SK-N-SH treated with all-trans-retinoic acid at 6 μM for 48 hours (cell line): ENCODE measurements at regions not wholly inside any gene's neighbourhood (a gene's known extent, or its start where the extent isn't known, plus 50 kb on each side); places are given as distances from the start of the nearest gene placed in this dataset.

Source experiments
- ARNTL ChIP-seq: fragments of 450-650 bp; formaldehyde crosslinking; IDR thresholded peaks from 2 replicates; pipeline ENCODE4 v1.5.0; 2020; ENCODE audit warnings: low read depth, mild to moderate bottlenecking, moderate library complexity, borderline replicate concordance
- BACH2 ChIP-seq: fragments of 250-450 bp; sonication (Bioruptor Pico); IDR thresholded peaks from 2 replicates; pipeline ENCODE4 v1.9.0; 2021; ENCODE audit warnings: mild to moderate bottlenecking, borderline replicate concordance
- GLIS3 ChIP-seq: fragments of 250-450 bp; sonication (Bioruptor Pico); IDR thresholded peaks from 2 replicates; pipeline ENCODE4 v1.5.0; 2020; ENCODE audit warnings: mild to moderate bottlenecking, moderate library complexity
- OSR1 ChIP-seq: fragments of 250-450 bp; sonication (Bioruptor Pico); IDR thresholded peaks from 2 replicates; pipeline ENCODE4 v1.8.0; 2022; ENCODE audit warnings: moderate library complexity, mild to moderate bottlenecking, inconsistent platforms
- TF ChIP-seq, protein P1 (sequence below): fragments of 250-450 bp; sonication (Bioruptor Pico); IDR thresholded peaks from 2 replicates; pipeline ENCODE4 v1.5.1; 2020; ENCODE audit warnings: low read depth, mild to moderate bottlenecking, moderate library complexity
- TF ChIP-seq, protein P2 (sequence below): fragments of 250-450 bp; sonication (Bioruptor Pico); IDR thresholded peaks from 2 replicates; pipeline ENCODE4 v1.8.0; 2020; ENCODE audit warnings: mild to moderate bottlenecking, moderate library complexity, borderline replicate concordance

DNA sequence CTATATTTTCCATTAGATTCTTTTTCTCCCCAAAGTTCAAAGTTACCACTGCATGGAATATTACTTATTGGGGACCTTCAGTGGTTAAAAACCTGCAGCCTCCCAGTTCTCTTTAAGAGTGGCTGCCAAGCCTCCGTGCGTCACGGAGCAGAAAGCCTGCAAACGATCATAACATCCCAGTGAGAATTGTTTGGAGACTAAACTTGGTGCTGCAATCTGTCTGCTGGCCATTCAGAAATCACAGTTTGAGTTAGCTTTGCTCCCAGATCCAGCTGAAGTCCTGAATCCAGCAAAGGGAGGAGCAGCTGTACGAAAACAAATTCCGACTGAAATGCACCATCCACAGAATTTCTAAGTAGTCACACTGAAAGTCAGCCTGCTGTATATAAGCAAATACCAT is 213.5 kb upstream of the PDE10A start:
- no peak for TF ChIP-seq GLIS3 (CRISPR knock-in tag)
- TF ChIP-seq BACH2 (CRISPR knock-in tag): no peak
- TF ChIP-seq ARNTL (CRISPR knock-in tag): no peak
- TF ChIP-seq, protein P1, sequence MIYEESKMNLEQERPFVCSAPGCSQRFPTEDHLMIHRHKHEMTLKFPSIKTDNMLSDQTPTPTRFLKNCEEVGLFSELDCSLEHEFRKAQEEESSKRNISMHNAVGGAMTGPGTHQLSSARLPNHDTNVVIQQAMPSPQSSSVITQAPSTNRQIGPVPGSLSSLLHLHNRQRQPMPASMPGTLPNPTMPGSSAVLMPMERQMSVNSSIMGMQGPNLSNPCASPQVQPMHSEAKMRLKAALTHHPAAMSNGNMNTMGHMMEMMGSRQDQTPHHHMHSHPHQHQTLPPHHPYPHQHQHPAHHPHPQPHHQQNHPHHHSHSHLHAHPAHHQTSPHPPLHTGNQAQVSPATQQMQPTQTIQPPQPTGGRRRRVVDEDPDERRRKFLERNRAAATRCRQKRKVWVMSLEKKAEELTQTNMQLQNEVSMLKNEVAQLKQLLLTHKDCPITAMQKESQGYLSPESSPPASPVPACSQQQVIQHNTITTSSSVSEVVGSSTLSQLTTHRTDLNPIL (CRISPR knock-in tag): no peak
- TF ChIP-seq OSR1 (CRISPR knock-in tag): no peak
- TF ChIP-seq, protein P2, sequence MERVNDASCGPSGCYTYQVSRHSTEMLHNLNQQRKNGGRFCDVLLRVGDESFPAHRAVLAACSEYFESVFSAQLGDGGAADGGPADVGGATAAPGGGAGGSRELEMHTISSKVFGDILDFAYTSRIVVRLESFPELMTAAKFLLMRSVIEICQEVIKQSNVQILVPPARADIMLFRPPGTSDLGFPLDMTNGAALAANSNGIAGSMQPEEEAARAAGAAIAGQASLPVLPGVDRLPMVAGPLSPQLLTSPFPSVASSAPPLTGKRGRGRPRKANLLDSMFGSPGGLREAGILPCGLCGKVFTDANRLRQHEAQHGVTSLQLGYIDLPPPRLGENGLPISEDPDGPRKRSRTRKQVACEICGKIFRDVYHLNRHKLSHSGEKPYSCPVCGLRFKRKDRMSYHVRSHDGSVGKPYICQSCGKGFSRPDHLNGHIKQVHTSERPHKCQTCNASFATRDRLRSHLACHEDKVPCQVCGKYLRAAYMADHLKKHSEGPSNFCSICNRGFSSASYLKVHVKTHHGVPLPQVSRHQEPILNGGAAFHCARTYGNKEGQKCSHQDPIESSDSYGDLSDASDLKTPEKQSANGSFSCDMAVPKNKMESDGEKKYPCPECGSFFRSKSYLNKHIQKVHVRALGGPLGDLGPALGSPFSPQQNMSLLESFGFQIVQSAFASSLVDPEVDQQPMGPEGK (CRISPR knock-in tag): no peak
